Thymus (tissue), 11 donors: ENCODE measurements at regions not wholly inside any gene's neighbourhood (a gene's known extent, or its start where the extent isn't known, plus 50 kb on each side); places are given as distances from the start of the nearest gene placed in this dataset.
"Not testable (repeated sequence)": the region's sequence is repeated elsewhere in the genome, so short reads cannot be mapped to it uniquely, and the experiment has no call there.

Experiments used
- DNase-seq, 9 donors: peaks; one replicate each; pipeline ENCODE4 v3.0.0-alpha.2; 2013; ENCODE audit warnings: low spot score in 9 of 9, low read depth in 6 of 9, missing footprints in 1 of 9
- H3K27ac ChIP-seq, 2 donors: one replicate each; pipeline ENCODE4 v1.5.1; 2013; ENCODE audit warnings: control low read depth in 1 of 2, low read depth in 1 of 2, low read length in 1 of 2, mild to moderate bottlenecking in 1 of 2, moderate library complexity in 1 of 2
- H3K27me3 ChIP-seq, 2 donors: one replicate each; pipeline ENCODE4 v1.5.1; 2013; ENCODE audit warnings: low read length in 1 of 2; ENCODE audit not compliant: control insufficient read depth in 2 of 2, insufficient read depth in 1 of 2
- H3K36me3 ChIP-seq, 2 donors: one replicate each; pipeline ENCODE4 v1.5.1; 2013; ENCODE audit warnings: low read length in 1 of 2, mild to moderate bottlenecking in 1 of 2, moderate library complexity in 1 of 2; ENCODE audit not compliant: control insufficient read depth in 2 of 2, insufficient read depth in 2 of 2
- H3K4me1 ChIP-seq, 2 donors: one replicate each; pipeline ENCODE4 v1.5.1; 2013; ENCODE audit warnings: low read length in 2 of 2; ENCODE audit not compliant: control insufficient read depth in 2 of 2, insufficient read depth in 2 of 2
- H3K4me3 ChIP-seq, 2 donors: one replicate each; pipeline ENCODE4 v1.5.1; 2013; ENCODE audit warnings: low read length in 2 of 2, control low read depth in 1 of 2, mild to moderate bottlenecking in 1 of 2
- H3K9me3 ChIP-seq, 2 donors: one replicate each; pipeline ENCODE4 v1.5.1; 2013; ENCODE audit warnings: low read length in 1 of 2, mild to moderate bottlenecking in 1 of 2; ENCODE audit not compliant: control insufficient read depth in 2 of 2, insufficient read depth in 1 of 2
- WGBS: extraction: QIAGEN DNeasy Blood & Tissue Kit; methylation state at CpG from one replicate; pipeline ENCODE4 v1.1.7; 2013; 5-methylcytosine and 5-hydroxymethylcytosine counted together
- donor health status: healthy.

DNA sequence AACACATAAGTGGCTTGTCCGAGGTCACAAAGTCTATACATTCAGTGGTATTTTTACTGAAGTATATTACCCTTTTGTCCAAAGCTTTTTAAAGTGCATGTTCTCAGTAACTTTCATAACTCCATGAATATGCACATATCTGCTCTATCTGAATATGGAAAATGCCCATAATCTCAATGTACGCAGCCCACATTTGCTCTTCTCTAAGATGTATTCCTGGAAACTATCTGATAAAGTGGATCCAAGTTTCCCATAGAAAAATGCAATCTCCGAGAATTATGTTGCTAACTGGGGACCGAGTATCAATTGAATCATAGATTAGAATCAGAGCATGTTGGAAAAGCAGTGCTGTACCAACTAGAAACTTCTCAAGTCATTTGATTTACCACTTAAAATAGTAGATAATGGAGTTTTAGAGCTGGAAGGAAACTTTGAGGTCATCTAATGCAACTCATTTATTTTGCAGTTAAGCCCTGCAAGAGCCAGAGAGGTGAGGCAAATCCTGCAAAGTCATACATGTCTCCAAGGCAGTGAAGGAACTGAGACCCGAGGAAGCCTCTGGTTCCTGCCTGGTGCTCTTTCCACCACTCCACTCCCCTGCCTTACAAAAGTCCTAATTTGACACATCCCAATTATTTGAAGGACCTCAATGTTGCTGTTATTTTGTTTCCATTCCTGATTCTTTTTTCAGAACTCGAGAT is 69.4 kb downstream of the CYCS start:
- Histone ChIP-seq H3K27me3 (no peaks in the 10 kb centered on the region), H3K9me3 (no peaks in the 10 kb centered on the region), H3K4me3 (no peak overlapping the region), H3K36me3 (no peaks in the 10 kb centered on the region), H3K4me1 (peaks cover 0 to 5% of the 10 kb centered on the region in 2 donors), H3K27ac (no peak overlapping the region)
- 88% methylated on average over 6 of the region's 6 CpGs for WGBS
- no peak for DNase-seq

DNA sequence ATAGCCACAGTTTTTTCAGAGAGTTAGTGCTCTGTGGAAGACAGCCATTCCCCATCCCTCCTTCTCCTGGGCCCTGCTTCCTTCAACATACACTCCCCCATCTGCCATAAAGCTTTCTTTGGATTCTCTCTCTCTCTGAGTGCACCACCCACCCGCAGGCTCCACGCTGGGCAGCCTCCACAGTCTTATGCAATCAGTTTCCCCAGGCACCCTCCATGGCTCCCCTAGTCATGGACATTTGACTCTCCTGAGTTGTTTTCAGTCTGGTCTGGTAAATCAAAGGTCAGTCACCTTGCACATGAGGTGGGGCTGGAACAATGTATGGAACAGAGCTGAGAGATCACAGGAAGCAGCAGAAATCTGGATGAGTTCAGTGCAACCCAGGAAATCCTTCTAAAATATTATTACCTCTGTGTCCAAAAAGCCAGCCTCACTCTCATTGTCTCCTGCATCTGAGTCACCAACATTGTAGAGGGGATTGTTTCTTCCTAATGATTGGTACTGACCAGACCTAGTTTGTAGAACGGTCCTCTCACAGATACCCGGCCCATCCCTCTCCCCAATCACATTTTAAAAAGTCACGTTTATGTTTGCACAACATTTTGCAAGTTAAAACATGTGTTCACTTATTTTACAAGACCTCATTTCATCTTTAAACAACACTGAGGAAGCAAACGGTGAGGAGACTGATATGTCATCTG is 70.1 kb downstream of the CYCS start:
- no peak overlapping the region for H3K4me3 ChIP-seq
- WGBS: 96% methylated on average over 6 of the region's 6 CpGs
- no peaks in the 10 kb centered on the region for H3K9me3 ChIP-seq
- no peak for DNase-seq
- no peaks in the 10 kb centered on the region for H3K36me3 ChIP-seq
- H3K4me1 ChIP-seq: peaks cover 0 to 5% of the 10 kb centered on the region in 2 donors
- no peaks in the 10 kb centered on the region for H3K27me3 ChIP-seq
- H3K27ac ChIP-seq: no peak overlapping the region

DNA sequence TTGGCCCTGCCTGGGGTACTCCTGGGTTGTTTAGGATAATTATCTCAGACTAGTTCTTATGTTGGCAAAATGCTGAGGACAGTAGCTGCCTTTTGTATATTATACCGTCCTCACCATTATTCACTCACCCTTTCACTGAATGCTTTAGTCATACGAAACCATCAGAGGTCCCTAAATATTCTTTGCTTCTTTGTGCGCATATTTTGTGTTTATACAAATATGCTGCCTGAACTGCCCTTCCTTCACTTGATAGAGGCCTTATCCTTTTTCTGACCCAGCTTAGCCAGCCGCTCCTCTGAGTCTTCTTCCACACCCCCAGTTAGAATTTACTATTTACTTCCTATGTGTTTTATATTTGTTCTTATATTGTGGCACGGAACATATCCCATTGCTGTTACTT is 70.2 kb upstream of the OSBPL3 start:
- WGBS: 97% methylated on average over 5 of the region's 5 CpGs

DNA sequence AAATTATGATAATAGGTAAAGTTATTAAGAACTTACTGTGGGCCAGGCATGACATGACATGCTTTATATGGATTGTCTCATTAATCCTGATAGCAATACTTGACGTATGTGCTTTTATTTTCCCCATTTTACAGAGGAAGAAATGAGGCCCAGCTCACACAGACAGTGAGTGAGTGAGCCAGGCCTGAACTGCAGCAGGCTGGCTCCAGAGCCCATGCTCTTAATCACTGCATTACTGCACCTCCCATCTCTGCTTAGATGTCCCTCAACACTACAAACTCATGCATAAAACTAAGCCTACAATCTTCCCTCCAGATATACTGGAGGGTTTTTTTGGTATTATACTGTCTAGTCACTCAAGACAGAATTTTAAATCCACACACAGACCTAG is 68.5 kb upstream of the OSBPL3 start:
- H3K9me3 ChIP-seq: no peaks in the 10 kb centered on the region
- 93% methylated on average over 1 of the region's 1 CpG for WGBS
- H3K4me1 ChIP-seq: no peaks in the 10 kb centered on the region
- no peak for DNase-seq
- no peak overlapping the region for H3K27ac ChIP-seq
- no peaks in the 10 kb centered on the region for H3K27me3 ChIP-seq
- H3K4me3 ChIP-seq: no peak overlapping the region
- no peaks in the 10 kb centered on the region for H3K36me3 ChIP-seq

More for the DNA sequence above, 70.2 kb upstream of the OSBPL3 start:
- DNase-seq: no peak
- Histone ChIP-seq H3K4me3 (no peak overlapping the region), H3K4me1 (no peaks in the 10 kb centered on the region), H3K27ac (no peak overlapping the region), H3K36me3 (no peaks in the 10 kb centered on the region), H3K9me3 (no peaks in the 10 kb centered on the region), H3K27me3 (no peaks in the 10 kb centered on the region)

DNA sequence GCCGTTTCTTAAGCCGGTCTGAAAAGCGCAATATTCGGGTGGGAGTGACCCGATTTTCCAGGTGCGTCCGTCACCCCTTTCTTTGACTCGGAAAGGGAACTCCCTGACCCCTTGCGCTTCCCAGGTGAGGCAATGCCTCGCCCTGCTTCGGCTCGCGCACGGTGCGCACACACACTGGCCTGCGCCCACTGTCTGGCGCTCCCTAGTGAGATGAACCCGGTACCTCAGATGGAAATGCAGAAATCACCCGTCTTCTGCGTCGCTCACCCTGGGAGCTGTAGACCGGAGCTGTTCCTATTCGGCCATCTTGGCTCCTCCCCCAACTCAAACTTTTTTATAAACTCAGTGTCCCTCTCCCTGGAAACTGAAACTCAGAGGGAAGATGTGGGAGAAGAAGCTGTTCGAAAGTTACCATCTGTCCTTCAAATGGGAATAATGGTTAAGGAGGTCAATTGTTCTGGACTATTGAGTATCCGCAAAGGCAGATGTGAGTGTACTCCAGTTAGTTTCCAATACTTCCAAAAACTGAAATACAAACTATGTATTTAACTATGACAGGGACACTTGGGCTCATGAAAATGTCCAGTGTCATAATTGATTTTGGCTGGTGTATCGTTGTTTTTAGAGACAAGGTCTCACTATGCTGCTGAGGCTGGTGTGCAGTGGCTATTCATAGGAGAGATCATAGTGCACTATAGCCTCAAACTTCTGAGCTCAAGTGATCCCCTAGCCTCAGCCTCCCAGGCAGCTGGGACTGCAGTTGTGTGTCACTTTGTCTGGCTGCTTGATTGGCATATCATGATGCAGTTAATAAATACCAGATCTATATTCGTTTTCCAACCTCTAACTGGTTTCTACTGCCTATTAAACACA is 67.8 kb upstream of the OSBPL3 start:
- DNase-seq: not testable (repeated sequence)

DNA sequence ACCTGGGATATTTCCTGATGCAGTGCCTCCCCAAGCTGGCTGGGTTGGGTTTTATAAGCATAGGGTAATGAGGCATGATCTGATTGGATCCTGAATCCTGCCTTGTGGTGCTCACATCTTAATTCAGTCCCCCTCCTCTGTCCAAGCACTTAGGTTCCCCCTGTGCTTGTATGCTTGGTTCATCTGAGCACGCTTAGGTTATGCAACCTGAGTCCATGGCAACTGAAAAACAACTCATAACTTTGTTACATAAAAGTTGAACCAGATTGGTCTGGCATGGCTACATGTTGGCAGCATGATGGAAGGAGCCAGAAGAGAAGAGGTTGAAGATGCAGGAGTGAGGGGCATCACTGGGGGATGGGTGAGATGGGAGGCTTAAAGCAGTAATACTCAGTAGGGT is 57.3 kb upstream of the OSBPL3 start:
- DNase-seq: no peak
- H3K27ac ChIP-seq: no peak overlapping the region
- no peaks in the 10 kb centered on the region for H3K36me3 ChIP-seq
- no peaks in the 10 kb centered on the region for H3K4me1 ChIP-seq
- H3K9me3 ChIP-seq: peaks cover 0 to 2% of the 10 kb centered on the region in 2 donors
- 96% methylated on average over 1 of the region's 1 CpG for WGBS
- H3K4me3 ChIP-seq: no peak overlapping the region
- no peaks in the 10 kb centered on the region for H3K27me3 ChIP-seq

More for the DNA sequence above, 67.8 kb upstream of the OSBPL3 start:
- not testable (repeated sequence) for H3K4me3 ChIP-seq, H3K9me3 ChIP-seq, H3K27ac ChIP-seq, H3K36me3 ChIP-seq, H3K27me3 ChIP-seq, H3K4me1 ChIP-seq
- 98% methylated on average over 11 of the region's 27 CpGs for WGBS

DNA sequence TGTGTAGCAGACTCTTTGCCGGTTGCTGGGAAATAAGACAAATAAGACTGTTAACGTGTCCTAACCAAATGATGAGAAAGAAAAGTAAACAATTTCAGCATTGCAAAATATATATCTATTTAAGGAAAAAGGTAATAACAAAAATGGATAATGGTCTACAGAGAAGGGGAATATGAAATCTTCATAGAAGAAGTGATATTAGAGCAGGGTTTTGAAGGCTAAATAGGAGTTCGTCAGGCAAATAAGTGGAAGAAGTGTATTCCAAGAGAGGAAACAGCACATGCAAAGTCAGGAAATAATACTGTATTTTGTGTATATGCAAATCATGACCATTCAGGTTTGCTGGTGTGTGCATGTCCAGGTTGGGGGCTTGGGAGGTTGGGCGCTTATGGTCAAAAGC is 55.3 kb upstream of the OSBPL3 start:
- H3K27ac ChIP-seq: no peak overlapping the region
- no peaks in the 10 kb centered on the region for H3K27me3 ChIP-seq
- peaks cover 0 to 2% of the 10 kb centered on the region in 2 donors for H3K9me3 ChIP-seq
- no peak for DNase-seq
- H3K4me3 ChIP-seq: no peak overlapping the region
- no peaks in the 10 kb centered on the region for H3K36me3 ChIP-seq
- WGBS: 99% methylated on average over 4 of the region's 4 CpGs
- no peaks in the 10 kb centered on the region for H3K4me1 ChIP-seq

DNA sequence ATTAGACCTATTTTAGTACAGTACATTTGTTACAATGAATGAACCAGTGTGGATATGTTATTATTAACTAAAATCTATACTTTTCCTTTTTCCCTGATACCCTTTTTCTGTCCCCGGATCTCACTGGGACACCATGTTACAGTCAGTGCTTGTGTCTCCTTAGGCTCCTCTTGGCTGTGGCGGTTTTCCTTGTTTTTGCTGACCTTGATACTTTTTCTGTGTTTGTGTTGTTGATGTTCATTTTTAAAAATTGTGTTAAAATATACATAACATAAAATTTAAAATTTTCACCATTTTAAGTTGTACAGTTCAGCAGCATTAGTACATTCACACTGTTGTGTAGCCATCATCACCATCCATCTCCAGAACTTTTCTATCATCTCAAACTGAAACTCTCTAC is 54.2 kb upstream of the OSBPL3 start:
- WGBS: 96% methylated on average over 2 of the region's 2 CpGs
- H3K9me3 ChIP-seq: peaks cover 0 to 2% of the 10 kb centered on the region in 2 donors
- no peaks in the 10 kb centered on the region for H3K27me3 ChIP-seq
- DNase-seq: no peak
- no peaks in the 10 kb centered on the region for H3K36me3 ChIP-seq
- H3K27ac ChIP-seq: no peak overlapping the region
- H3K4me3 ChIP-seq: no peak overlapping the region
- H3K4me1 ChIP-seq: peaks cover 0 to 3% of the 10 kb centered on the region in 2 donors
